Activated CD8-positive, alpha-beta T cell treated with anti-CD3 and anti-CD28 coated beads for 36 hours (primary cell): ENCODE measurements at regions not wholly inside any gene's neighbourhood (a gene's known extent, or its start where the extent isn't known, plus 50 kb on each side); places are given as distances from the start of the nearest gene placed in this dataset.

ENCODE experiments used
- ATAC-seq: fragments of 200-7000 bp; cut with Tn5 transposase; one replicate; pipeline ENCODE4 v1.10.0; 2021; ENCODE audit warnings: mild to moderate bottlenecking, moderate library complexity
- CTCF ChIA-PET: fragments of 350-600 bp; sonication (Branson Sonifier 250); formaldehyde crosslinking; loops from one replicate; lab custom pipeline; 2021; ENCODE audit warnings: antibody characterized with exemption; lab: Charles Lee
- POLR2A ChIA-PET: fragments of 350-600 bp; sonication (Branson Sonifier 250); formaldehyde crosslinking; loops from one replicate; lab custom pipeline; 2021; ENCODE audit warnings: antibody characterized with exemption; lab: Charles Lee
- DNase-seq: peaks from one replicate; pipeline ENCODE4 v3.0.0-alpha.2; 2020
- H3K27ac Mint-ChIP-seq: one replicate; pipeline ENCODE4 v1.8.0; 2021; ENCODE audit warnings: mild to moderate bottlenecking, mixed read lengths
- H3K27me3 Mint-ChIP-seq: one replicate; pipeline ENCODE4 v1.8.0; 2021; ENCODE audit warnings: mixed read lengths
- H3K36me3 Mint-ChIP-seq: one replicate; pipeline ENCODE4 v1.8.0; 2021; ENCODE audit warnings: low read depth, mixed read lengths
- H3K4me1 Mint-ChIP-seq: one replicate; pipeline ENCODE4 v1.8.0; 2021; ENCODE audit warnings: low read depth, mixed read lengths
- H3K4me3 Mint-ChIP-seq: one replicate; pipeline ENCODE4 v1.8.0; 2021; ENCODE audit warnings: mild to moderate bottlenecking, moderate library complexity, mixed read lengths
- H3K9me3 Mint-ChIP-seq: one replicate; pipeline ENCODE4 v1.8.0; 2021; ENCODE audit warnings: mixed read lengths
- intact Hi-C: fragments of 100-400 bp; cut with micrococcal nuclease; formaldehyde crosslinking; loops from one replicate; pipeline ENCODE4 v1.10.0; 2022
- TF ChIP-seq, protein P1 (sequence below): fragments of 200-600 bp; IDR thresholded peaks from one replicate; pipeline ENCODE4 v1.8.0; 2022; ENCODE audit warnings: antibody characterized with exemption, mild to moderate bottlenecking

DNA sequence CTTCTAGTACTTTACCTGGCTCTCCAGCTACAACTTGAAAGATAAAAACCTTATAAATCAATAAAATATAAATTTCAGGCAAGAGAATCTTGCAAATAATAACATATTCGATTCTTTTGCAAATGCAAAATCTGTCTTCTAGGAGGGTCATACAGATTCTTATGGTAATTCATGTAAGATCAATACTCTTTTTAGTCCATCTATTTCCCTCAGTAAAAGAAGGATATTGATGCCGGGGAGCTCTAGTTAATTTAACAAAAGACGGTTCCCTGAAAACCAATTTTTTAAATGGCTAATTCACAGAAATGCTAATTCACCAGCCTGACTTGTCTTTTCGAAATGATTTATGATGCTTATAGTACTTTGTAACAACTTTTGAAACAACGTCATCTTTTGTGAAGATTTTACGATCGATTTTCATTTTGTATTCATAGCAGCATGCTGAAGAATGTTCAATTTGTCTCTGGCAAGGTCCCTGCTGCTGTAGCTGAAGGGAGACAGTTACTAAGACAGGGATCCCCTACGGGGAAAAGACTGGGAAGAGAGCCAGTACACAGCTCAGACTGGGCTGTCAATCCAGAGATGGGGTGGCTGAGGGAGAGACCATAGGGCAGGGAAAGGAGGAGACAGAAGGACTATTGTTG is 90.6 kb upstream of the SPAG17 start:
- ATAC-seq (no peak), DNase-seq (no peak)
- Mint-ChIP-seq H3K4me1 (no peaks in the 10 kb centered on the region), H3K4me3 (no peak overlapping the region), H3K27me3 (no peaks in the 10 kb centered on the region), H3K36me3 (no peaks in the 10 kb centered on the region), H3K9me3 (peaks cover 1% of the 10 kb centered on the region), H3K27ac (no peak overlapping the region)
- CTCF ChIA-PET: no interaction called here
- TF ChIP-seq, protein P1, sequence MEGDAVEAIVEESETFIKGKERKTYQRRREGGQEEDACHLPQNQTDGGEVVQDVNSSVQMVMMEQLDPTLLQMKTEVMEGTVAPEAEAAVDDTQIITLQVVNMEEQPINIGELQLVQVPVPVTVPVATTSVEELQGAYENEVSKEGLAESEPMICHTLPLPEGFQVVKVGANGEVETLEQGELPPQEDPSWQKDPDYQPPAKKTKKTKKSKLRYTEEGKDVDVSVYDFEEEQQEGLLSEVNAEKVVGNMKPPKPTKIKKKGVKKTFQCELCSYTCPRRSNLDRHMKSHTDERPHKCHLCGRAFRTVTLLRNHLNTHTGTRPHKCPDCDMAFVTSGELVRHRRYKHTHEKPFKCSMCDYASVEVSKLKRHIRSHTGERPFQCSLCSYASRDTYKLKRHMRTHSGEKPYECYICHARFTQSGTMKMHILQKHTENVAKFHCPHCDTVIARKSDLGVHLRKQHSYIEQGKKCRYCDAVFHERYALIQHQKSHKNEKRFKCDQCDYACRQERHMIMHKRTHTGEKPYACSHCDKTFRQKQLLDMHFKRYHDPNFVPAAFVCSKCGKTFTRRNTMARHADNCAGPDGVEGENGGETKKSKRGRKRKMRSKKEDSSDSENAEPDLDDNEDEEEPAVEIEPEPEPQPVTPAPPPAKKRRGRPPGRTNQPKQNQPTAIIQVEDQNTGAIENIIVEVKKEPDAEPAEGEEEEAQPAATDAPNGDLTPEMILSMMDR: no peak
- intact Hi-C loops: no loop called here
- POLR2A ChIA-PET: no interaction called here

DNA sequence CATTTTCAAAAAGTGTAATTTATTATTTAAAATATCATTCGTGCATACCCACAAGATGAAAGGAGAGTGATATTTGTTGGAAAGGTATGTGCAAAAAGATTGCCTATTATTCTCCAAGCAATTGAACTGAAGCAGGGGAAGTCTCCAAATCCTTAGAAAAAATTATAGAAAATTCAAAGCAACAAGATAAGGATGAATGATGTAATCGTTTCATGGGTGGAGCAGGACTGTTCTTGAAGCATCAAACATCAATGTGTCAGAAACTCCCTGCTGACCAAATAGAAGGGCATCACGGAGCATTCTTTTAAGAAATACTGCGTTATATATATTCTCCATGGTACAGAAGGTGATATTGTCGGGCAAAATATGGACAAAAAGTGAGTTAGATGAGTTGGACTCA is 87.9 kb upstream of the SPAG17 start:
- H3K27me3 Mint-ChIP-seq: no peaks in the 10 kb centered on the region
- ATAC-seq (no peak), DNase-seq (no peak)
- TF ChIP-seq, protein P1: no peak
- H3K36me3 Mint-ChIP-seq: no peaks in the 10 kb centered on the region
- no peak overlapping the region for H3K4me3 Mint-ChIP-seq
- CTCF ChIA-PET: no interaction called here
- no peaks in the 10 kb centered on the region for H3K4me1 Mint-ChIP-seq
- H3K9me3 Mint-ChIP-seq: peaks cover 1% of the 10 kb centered on the region
- no peak overlapping the region for H3K27ac Mint-ChIP-seq
- intact Hi-C loops: no loop called here
- POLR2A ChIA-PET: no interaction called here

DNA sequence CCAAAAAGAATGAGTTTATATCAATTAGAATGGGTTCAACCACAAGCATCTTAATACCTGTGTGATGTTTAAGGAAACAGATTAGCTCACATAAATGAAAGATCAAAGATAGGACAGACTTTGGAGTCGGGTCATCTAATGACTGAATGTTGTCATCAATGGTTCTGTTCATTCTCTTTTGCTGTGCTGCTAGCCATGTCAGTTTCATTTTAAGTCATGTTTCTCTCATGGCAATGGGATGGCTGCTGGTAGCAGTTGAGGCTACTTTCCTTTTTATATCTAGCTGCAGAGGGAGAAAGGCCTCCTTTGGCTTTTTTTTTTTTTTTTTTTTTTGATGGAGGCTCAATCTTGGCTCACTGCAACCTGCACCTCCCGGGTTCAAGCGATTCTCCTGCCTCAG is 86.9 kb upstream of the SPAG17 start:
- H3K4me1 Mint-ChIP-seq: no peaks in the 10 kb centered on the region
- ChIA-PET CTCF (no interaction called here), POLR2A (no interaction called here)
- no peaks in the 10 kb centered on the region for H3K27me3 Mint-ChIP-seq
- TF ChIP-seq, protein P1: no peak
- peaks cover 1% of the 10 kb centered on the region for H3K9me3 Mint-ChIP-seq
- no peaks in the 10 kb centered on the region for H3K36me3 Mint-ChIP-seq
- intact Hi-C loops: no loop called here
- DNase-seq (no peak), ATAC-seq (no peak)
- H3K4me3 Mint-ChIP-seq: no peak overlapping the region
- no peak overlapping the region for H3K27ac Mint-ChIP-seq

DNA sequence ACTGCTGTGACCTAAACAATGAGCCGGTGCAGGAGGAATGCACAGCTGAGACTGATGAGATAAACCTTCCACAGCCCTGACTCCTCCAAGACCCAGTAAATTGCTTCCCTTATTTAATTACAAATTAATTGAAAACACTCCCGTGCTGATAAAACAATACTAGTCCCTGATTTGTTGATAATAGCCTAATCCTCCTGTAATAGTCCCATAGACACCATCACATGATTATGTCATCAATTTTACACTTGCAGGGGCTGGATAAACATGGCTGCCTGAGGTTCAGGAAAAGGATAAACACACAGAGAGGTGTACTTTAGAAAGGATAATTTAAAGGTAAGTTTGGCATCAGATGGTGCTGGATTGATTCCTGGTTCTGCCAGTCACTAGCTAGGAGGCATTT is 84.6 kb upstream of the SPAG17 start:
- H3K9me3 Mint-ChIP-seq: peaks cover 1% of the 10 kb centered on the region
- DNase-seq: no peak
- no peaks in the 10 kb centered on the region for H3K27me3 Mint-ChIP-seq
- no peak overlapping the region for H3K4me3 Mint-ChIP-seq
- intact Hi-C loops: no loop called here
- CTCF ChIA-PET: no interaction called here
- H3K4me1 Mint-ChIP-seq: no peaks in the 10 kb centered on the region
- TF ChIP-seq, protein P1: no peak
- ATAC-seq: no peak
- POLR2A ChIA-PET: no interaction called here
- H3K27ac Mint-ChIP-seq: no peak overlapping the region
- H3K36me3 Mint-ChIP-seq: no peaks in the 10 kb centered on the region

DNA sequence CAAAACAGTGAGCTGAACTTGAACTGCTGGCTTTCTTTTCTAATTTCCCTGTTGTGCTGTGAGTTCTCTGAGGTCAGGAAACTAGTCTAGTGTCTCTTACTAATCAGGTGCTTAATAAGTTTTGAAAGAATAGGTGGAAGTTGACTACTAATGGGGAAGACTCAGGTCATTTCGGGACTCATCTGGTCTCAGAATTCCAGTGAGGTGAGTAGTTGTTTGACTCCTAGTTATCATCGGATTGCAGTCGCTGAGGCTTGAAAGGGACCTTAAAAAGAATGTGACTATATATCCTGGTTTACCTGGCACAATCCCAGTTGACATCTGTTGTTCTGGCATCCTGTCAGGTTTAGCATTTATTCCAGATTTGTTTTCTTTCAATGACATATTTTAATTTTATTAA is 81.4 kb upstream of the SPAG17 start:
- Mint-ChIP-seq H3K36me3 (no peaks in the 10 kb centered on the region), H3K4me3 (no peak overlapping the region), H3K27ac (no peak overlapping the region), H3K9me3 (no peaks in the 10 kb centered on the region), H3K4me1 (no peaks in the 10 kb centered on the region), H3K27me3 (no peaks in the 10 kb centered on the region)
- ChIA-PET POLR2A (no interaction called here), CTCF (no interaction called here)
- intact Hi-C loops: no loop called here
- DNase-seq: no peak
- ATAC-seq: no peak
- TF ChIP-seq, protein P1: no peak
